SK-N-SH treated with all-trans-retinoic acid at 6 μM for 48 hours (cell line): ENCODE measurements at regions not wholly inside any gene's neighbourhood (a gene's known extent, or its start where the extent isn't known, plus 50 kb on each side); places are given as distances from the start of the nearest gene placed in this dataset.

Source experiments
- ATAC-seq: fragments of 200-7000 bp; cut with Tn5 transposase; 3 replicates; pipeline ENCODE4 v1.9.1; 2020; ENCODE audit warnings: mild to moderate bottlenecking, moderate library complexity
- ARNTL ChIP-seq: fragments of 450-650 bp; formaldehyde crosslinking; IDR thresholded peaks from 2 replicates; pipeline ENCODE4 v1.5.0; 2020; ENCODE audit warnings: low read depth, mild to moderate bottlenecking, moderate library complexity, borderline replicate concordance
- CREB5 ChIP-seq: fragments of 250-450 bp; sonication (Bioruptor Pico); IDR thresholded peaks from 2 replicates; pipeline ENCODE4 v1.5.1; 2020; ENCODE audit warnings: low read depth, mild to moderate bottlenecking, moderate library complexity
- CSDC2 ChIP-seq: fragments of 250-450 bp; sonication (Bioruptor Pico); IDR thresholded peaks from 2 replicates; pipeline ENCODE4 v1.5.0; 2020; ENCODE audit warnings: mild to moderate bottlenecking, moderate library complexity
- ESRRG ChIP-seq: fragments of 250-450 bp; sonication (Bioruptor Pico); IDR thresholded peaks from 2 replicates; pipeline ENCODE4 v1.6.1; 2021; ENCODE audit warnings: mild to moderate bottlenecking
- GLIS3 ChIP-seq: fragments of 250-450 bp; sonication (Bioruptor Pico); IDR thresholded peaks from 2 replicates; pipeline ENCODE4 v1.5.0; 2020; ENCODE audit warnings: mild to moderate bottlenecking, moderate library complexity
- ISL1 ChIP-seq: fragments of 250-450 bp; sonication (Bioruptor Pico); IDR thresholded peaks from 2 replicates; pipeline ENCODE4 v2.1.2; 2022; ENCODE audit warnings: mild to moderate bottlenecking, moderate library complexity
- OSR1 ChIP-seq: fragments of 250-450 bp; sonication (Bioruptor Pico); IDR thresholded peaks from 2 replicates; pipeline ENCODE4 v1.8.0; 2022; ENCODE audit warnings: moderate library complexity, mild to moderate bottlenecking, inconsistent platforms
- POU6F1 ChIP-seq: fragments of 250-450 bp; sonication (Bioruptor Pico); IDR thresholded peaks from 2 replicates; pipeline ENCODE4 v1.8.0; 2021; ENCODE audit warnings: low read depth, mild to moderate bottlenecking, moderate library complexity, borderline replicate concordance
- PPARA ChIP-seq: fragments of 250-450 bp; sonication (Bioruptor Pico); IDR thresholded peaks from 2 replicates; pipeline ENCODE4 v1.5.0; 2020; ENCODE audit warnings: mild to moderate bottlenecking, borderline replicate concordance
- RARB ChIP-seq: fragments of 250-450 bp; sonication (Bioruptor Pico); IDR thresholded peaks from 2 replicates; pipeline ENCODE4 v1.8.0; 2021; ENCODE audit warnings: mild to moderate bottlenecking, moderate library complexity
- SNAI2 ChIP-seq: fragments of 250-450 bp; sonication (Bioruptor Pico); IDR thresholded peaks from 2 replicates; pipeline ENCODE4 v1.5.0; 2020; ENCODE audit warnings: mild to moderate bottlenecking, moderate library complexity
- TCF4 ChIP-seq: fragments of 250-450 bp; sonication (Bioruptor Pico); IDR thresholded peaks from 2 replicates; pipeline ENCODE4 v1.8.0; 2021; ENCODE audit warnings: mild to moderate bottlenecking, moderate library complexity, borderline replicate concordance
- TOX ChIP-seq: fragments of 250-450 bp; sonication (Bioruptor Pico); IDR thresholded peaks from 2 replicates; pipeline ENCODE4 v1.8.0; 2021; ENCODE audit warnings: mild to moderate bottlenecking, moderate library complexity, borderline replicate concordance
- ZC3H10 ChIP-seq: fragments of 250-450 bp; sonication (Bioruptor Pico); IDR thresholded peaks from 2 replicates; pipeline ENCODE4 v1.5.1; 2021; ENCODE audit warnings: mild to moderate bottlenecking, moderate library complexity
- ZFP30 ChIP-seq: fragments of 450-650 bp; formaldehyde crosslinking; IDR thresholded peaks from 2 replicates; pipeline ENCODE4 v1.5.0; 2022; ENCODE audit warnings: mild to moderate bottlenecking, moderate library complexity
- ZNF565 ChIP-seq: fragments of 450-650 bp; formaldehyde crosslinking; conservative IDR thresholded peaks from 2 replicates; pipeline ENCODE4 v1.5.0; 2020; ENCODE audit warnings: low read depth, mild to moderate bottlenecking, moderate library complexity
- ZNF70 ChIP-seq: fragments of 450-650 bp; formaldehyde crosslinking; IDR thresholded peaks from 2 replicates; pipeline ENCODE4 v1.5.0; 2020; ENCODE audit warnings: mild to moderate bottlenecking, moderate library complexity
- ZNF8 ChIP-seq: fragments of 450-650 bp; formaldehyde crosslinking; IDR thresholded peaks from 2 replicates; pipeline ENCODE4 v1.5.0; 2020; ENCODE audit warnings: mild to moderate bottlenecking, moderate library complexity
- TF ChIP-seq, protein P1 (sequence below): fragments of 250-450 bp; sonication (Bioruptor Pico); IDR thresholded peaks from 2 replicates; pipeline ENCODE4 v1.8.0; 2020; ENCODE audit warnings: mild to moderate bottlenecking, moderate library complexity, borderline replicate concordance
- TF ChIP-seq, protein P2 (sequence below): fragments of 250-450 bp; sonication (Bioruptor Pico); IDR thresholded peaks from 2 replicates; pipeline ENCODE4 v1.5.1; 2021; ENCODE audit warnings: mild to moderate bottlenecking, moderate library complexity
- TF ChIP-seq, protein P3 (sequence below): fragments of 250-450 bp; sonication (Bioruptor Pico); IDR thresholded peaks from 2 replicates; pipeline ENCODE4 v1.5.0; 2020; ENCODE audit warnings: mild to moderate bottlenecking, moderate library complexity

DNA sequence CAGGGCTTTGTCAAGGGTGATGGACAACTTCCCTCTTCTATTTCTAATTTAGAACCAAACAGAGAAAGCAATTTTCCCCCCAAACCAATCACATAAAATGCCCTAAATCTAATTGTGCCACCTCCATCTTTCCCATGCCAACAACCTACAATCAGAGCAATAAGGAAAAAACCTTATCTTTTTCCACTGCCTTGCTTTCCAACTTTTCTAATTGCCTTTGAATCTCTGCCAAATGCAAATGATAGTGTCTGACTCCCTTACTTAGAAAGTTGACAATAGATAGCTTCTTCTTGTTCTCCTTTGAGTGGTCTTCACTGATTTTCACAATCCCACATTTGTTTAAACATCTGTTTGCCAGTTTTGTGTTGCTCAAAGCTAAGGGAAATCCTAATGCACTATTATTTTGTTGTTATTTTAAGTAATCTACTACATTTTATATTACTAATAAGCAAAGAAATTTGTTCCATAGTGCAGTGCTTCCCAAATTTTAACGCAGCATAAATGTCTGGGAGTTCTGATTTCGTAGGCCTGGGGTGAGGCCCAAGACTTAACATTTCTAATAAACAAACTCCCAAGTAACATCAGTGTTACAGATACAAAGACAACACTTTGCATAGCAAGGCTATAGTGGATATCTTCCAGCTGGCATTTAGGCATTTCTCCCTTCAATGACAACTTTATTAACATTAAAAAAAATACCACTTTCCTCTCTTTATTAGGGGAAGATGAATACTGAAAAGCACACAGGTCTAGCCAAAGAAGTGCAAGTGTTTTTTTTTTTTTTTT is 696.3 kb upstream of the USP15 start:
- TF ChIP-seq CREB5 (CRISPR knock-in tag) (no peak), ZNF565 (CRISPR knock-in tag) (no peak), GLIS3 (CRISPR knock-in tag) (no peak), ZFP30 (CRISPR knock-in tag) (no peak), SNAI2 (CRISPR knock-in tag) (no peak), ZNF8 (CRISPR knock-in tag) (no peak)
- TF ChIP-seq, all 23 proteins: peak for 0
- ATAC-seq: no peak

DNA sequence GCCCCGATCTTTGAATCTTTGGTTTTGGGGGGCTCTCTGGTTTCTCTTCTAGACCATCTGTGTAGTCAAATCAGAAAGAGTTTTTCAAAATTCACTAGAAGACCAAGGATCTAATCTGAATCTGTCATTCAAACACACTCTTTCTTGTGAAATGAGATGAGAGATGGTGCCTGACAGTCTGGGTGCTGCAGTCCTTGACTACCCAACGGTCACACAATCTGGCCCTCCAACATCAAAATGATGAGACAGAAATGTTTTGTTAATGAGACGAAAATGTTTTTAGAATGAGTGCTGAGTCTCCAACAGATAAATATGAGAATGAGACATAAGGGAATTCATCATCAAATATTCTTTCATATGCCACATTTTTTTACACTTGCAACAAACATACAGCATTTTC is 695.7 kb upstream of the USP15 start:
- ATAC-seq: no peak
- TF ChIP-seq ISL1: no peak
- no peak for TF ChIP-seq ARNTL (CRISPR knock-in tag)
- no peak for TF ChIP-seq ZNF8 (CRISPR knock-in tag)

GRCh38 chr12:61566183-61566582 is 694.0 kb upstream of the USP15 start:
- ATAC-seq: no peak
- TF ChIP-seq ISL1 (no peak), GLIS3 (CRISPR knock-in tag) (no peak), ZNF565 (CRISPR knock-in tag) (no peak), OSR1 (CRISPR knock-in tag) (no peak), PPARA (CRISPR knock-in tag) (no peak), CREB5 (CRISPR knock-in tag) (no peak), ZNF70 (CRISPR knock-in tag) (no peak), ESRRG (CRISPR knock-in tag) (no peak)

DNA sequence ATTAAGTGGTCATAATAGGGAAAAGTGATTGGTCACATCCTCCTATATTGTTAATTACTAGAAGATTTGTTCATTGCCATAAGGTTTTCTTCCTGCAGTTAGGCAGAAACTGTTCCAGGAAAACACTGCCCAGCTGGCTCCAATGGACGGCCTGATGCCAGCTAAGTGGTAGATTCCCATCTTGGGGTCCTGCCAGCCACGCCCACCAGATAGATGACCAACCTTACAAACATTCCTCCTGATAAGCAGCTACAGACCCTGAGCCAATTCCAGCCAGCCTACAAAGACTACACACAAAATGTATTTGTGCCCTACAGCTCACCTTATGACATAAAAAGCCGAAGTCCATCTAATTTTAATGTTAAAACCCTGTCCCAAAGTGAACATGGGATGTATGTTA is 685.9 kb upstream of the USP15 start:
- no peak for ATAC-seq
- TF ChIP-seq RARB (CRISPR knock-in tag): no peak

GRCh38 chr12:61584943-61585342 is 675.3 kb upstream of the USP15 start:
- no peak for TF ChIP-seq ARNTL (CRISPR knock-in tag)
- TF ChIP-seq ZNF565 (CRISPR knock-in tag): no peak
- TF ChIP-seq ZC3H10 (CRISPR knock-in tag): no peak
- TF ChIP-seq TOX (CRISPR knock-in tag): no peak
- no peak for TF ChIP-seq ISL1
- no peak for TF ChIP-seq ESRRG (CRISPR knock-in tag)
- no peak for TF ChIP-seq RARB (CRISPR knock-in tag)
- TF ChIP-seq CREB5 (CRISPR knock-in tag): no peak
- TF ChIP-seq OSR1 (CRISPR knock-in tag): no peak
- TF ChIP-seq PPARA (CRISPR knock-in tag): no peak
- TF ChIP-seq ZNF8 (CRISPR knock-in tag): no peak
- TF ChIP-seq, protein P1, sequence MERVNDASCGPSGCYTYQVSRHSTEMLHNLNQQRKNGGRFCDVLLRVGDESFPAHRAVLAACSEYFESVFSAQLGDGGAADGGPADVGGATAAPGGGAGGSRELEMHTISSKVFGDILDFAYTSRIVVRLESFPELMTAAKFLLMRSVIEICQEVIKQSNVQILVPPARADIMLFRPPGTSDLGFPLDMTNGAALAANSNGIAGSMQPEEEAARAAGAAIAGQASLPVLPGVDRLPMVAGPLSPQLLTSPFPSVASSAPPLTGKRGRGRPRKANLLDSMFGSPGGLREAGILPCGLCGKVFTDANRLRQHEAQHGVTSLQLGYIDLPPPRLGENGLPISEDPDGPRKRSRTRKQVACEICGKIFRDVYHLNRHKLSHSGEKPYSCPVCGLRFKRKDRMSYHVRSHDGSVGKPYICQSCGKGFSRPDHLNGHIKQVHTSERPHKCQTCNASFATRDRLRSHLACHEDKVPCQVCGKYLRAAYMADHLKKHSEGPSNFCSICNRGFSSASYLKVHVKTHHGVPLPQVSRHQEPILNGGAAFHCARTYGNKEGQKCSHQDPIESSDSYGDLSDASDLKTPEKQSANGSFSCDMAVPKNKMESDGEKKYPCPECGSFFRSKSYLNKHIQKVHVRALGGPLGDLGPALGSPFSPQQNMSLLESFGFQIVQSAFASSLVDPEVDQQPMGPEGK (CRISPR knock-in tag): no peak
- no peak for TF ChIP-seq CSDC2 (CRISPR knock-in tag)
- TF ChIP-seq TCF4 (CRISPR knock-in tag): no peak
- TF ChIP-seq SNAI2 (CRISPR knock-in tag): no peak
- TF ChIP-seq POU6F1: no peak
- no peak for TF ChIP-seq ZFP30 (CRISPR knock-in tag)
- TF ChIP-seq, protein P2, sequence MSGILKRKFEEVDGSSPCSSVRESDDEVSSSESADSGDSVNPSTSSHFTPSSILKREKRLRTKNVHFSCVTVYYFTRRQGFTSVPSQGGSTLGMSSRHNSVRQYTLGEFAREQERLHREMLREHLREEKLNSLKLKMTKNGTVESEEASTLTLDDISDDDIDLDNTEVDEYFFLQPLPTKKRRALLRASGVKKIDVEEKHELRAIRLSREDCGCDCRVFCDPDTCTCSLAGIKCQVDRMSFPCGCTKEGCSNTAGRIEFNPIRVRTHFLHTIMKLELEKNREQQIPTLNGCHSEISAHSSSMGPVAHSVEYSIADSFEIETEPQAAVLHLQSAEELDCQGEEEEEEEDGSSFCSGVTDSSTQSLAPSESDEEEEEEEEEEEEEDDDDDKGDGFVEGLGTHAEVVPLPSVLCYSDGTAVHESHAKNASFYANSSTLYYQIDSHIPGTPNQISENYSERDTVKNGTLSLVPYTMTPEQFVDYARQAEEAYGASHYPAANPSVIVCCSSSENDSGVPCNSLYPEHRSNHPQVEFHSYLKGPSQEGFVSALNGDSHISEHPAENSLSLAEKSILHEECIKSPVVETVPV: no peak
- TF ChIP-seq GLIS3 (CRISPR knock-in tag): no peak
- TF ChIP-seq, protein P3, sequence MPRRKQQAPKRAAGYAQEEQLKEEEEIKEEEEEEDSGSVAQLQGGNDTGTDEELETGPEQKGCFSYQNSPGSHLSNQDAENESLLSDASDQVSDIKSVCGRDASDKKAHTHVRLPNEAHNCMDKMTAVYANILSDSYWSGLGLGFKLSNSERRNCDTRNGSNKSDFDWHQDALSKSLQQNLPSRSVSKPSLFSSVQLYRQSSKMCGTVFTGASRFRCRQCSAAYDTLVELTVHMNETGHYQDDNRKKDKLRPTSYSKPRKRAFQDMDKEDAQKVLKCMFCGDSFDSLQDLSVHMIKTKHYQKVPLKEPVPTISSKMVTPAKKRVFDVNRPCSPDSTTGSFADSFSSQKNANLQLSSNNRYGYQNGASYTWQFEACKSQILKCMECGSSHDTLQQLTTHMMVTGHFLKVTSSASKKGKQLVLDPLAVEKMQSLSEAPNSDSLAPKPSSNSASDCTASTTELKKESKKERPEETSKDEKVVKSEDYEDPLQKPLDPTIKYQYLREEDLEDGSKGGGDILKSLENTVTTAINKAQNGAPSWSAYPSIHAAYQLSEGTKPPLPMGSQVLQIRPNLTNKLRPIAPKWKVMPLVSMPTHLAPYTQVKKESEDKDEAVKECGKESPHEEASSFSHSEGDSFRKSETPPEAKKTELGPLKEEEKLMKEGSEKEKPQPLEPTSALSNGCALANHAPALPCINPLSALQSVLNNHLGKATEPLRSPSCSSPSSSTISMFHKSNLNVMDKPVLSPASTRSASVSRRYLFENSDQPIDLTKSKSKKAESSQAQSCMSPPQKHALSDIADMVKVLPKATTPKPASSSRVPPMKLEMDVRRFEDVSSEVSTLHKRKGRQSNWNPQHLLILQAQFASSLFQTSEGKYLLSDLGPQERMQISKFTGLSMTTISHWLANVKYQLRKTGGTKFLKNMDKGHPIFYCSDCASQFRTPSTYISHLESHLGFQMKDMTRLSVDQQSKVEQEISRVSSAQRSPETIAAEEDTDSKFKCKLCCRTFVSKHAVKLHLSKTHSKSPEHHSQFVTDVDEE (CRISPR knock-in tag): no peak
- ATAC-seq: no peak
